Adrenal gland (tissue), 9 donors: ENCODE measurements at regions not wholly inside any gene's neighbourhood (a gene's known extent, or its start where the extent isn't known, plus 50 kb on each side); places are given as distances from the start of the nearest gene placed in this dataset.

Experiments used
- DNase-seq, 7 donors: peaks; one replicate each; pipeline ENCODE4 v3.0.0-alpha.2; 2019 to 2020
- H3K27ac ChIP-seq, 5 donors: fragments of 200-600 bp; sonication (generic) in 4 of 5; 1 replicate in 3 of 5; 2 replicates in 2 of 5; pipeline versions ENCODE4 v1.5.1 to v1.8.0; 2016 to 2020; ENCODE audit warnings: mild to moderate bottlenecking in 1 of 5
- H3K27me3 ChIP-seq: fragments of 200-600 bp; 2 replicates; pipeline ENCODE4 v1.8.0; 2021
- H3K36me3 ChIP-seq, 2 donors: fragments of 200-600 bp; replicated peaks in 1 of 2; 1 replicate in 1 of 2; 2 replicates in 1 of 2; pipeline versions ENCODE4 v1.5.1 to v1.8.0; 2018 to 2022
- H3K4me1 ChIP-seq, 2 donors: fragments of 200-600 bp; replicated peaks in 1 of 2; 1 replicate in 1 of 2; 2 replicates in 1 of 2; pipeline versions ENCODE4 v1.5.1 to v1.8.0; 2018 to 2021
- H3K4me3 ChIP-seq, 4 donors: fragments of 200-600 bp; sonication (generic) in 3 of 4; one replicate each; pipeline ENCODE4 v1.5.1; 2016 to 2018
- H3K9me3 ChIP-seq, 3 donors: fragments of 200-600 bp; sonication (generic) in 1 of 3; replicated peaks in 1 of 3; 1 replicate in 2 of 3; 2 replicates in 1 of 3; pipeline versions ENCODE4 v1.5.1 to v1.8.0; 2016 to 2021
- CTCF ChIP-seq, 6 experiments: fragments of 450-650 bp in 4 of 6; fragments of 200-600 bp in 2 of 6; sonication (generic) in 1 of 6; IDR thresholded peaks; 1 replicate in 5 of 6; 2 replicates in 1 of 6; pipeline versions ENCODE4 v1.5.1 to v1.8.0; 2016 to 2021; ENCODE audit warnings: antibody characterized with exemption in 6 of 6, mild to moderate bottlenecking in 2 of 6, moderate library complexity in 1 of 6
- POLR2A ChIP-seq, 2 donors: fragments of 450-650 bp; IDR thresholded peaks; one replicate each; pipeline ENCODE4 v1.6.1; 2017; ENCODE audit warnings: antibody characterized with exemption in 2 of 2, mild to moderate bottlenecking in 2 of 2, moderate library complexity in 1 of 2
- WGBS, 4 donors: extraction: QIAGEN DNeasy Blood & Tissue Kit in 2 of 4; methylation state at CpG; one replicate each; pipeline versions ENCODE4 v1.1.5 to v1.1.7; 2013 to 2017; 5-methylcytosine and 5-hydroxymethylcytosine counted together
- intact Hi-C, 2 donors: fragments of 100-400 bp; cut with DNase I; formaldehyde crosslinking; loops; one replicate each; pipeline versions ENCODE4 v1.14.1 to v1.15.0; 2022 to 2023
- donor health status: healthy with polysubstance abuse.
- donor health status: Bipolar disorder and iron deficiency.
- donor health status: DM: yes; HTN: yes; CAD: no.
- donor health status: DM: no; HTN: no; CAD: no.
- donor health status: DM: no; HTN: no; CAD: no.

DNA sequence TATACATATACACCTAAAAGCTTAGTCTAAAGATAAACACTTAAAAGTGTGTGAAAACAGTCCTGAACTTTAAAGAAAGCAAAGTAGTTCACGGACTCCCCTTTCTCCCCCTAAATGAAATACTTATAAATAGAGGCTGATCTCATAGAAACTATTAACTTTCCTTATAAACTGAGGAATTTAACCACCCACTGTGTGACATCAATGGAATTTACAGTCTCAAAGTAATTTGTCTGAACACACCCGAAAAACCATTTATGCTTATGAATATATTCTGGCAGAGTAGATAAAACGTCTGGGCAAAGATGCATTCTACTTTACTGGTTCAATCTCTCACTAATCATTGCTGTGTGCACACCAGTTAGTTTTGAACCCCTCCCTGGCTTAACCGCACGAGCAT, 181.8 kb upstream of the DGKB start:
- H3K27me3 ChIP-seq, result no peaks in the 10 kb centered on the region
- H3K4me3 ChIP-seq, result no peak overlapping the region
- intact Hi-C loops, result no loop called here
- no peaks in the 10 kb centered on the region for H3K4me1 ChIP-seq
- no peaks in the 10 kb centered on the region for H3K36me3 ChIP-seq
- WGBS, 4 donors, result 65 to 66% (median 66%) methylated on average over 5 of the region's 5 CpGs
- TF ChIP-seq CTCF (IDR thresholded peaks at IDR 0.05) (no peak), POLR2A (IDR thresholded peaks at IDR 0.05) (no peak)
- DNase-seq, result no peak
- no peak overlapping the region for H3K27ac ChIP-seq
- no peaks in the 10 kb centered on the region for H3K9me3 ChIP-seq

DNA sequence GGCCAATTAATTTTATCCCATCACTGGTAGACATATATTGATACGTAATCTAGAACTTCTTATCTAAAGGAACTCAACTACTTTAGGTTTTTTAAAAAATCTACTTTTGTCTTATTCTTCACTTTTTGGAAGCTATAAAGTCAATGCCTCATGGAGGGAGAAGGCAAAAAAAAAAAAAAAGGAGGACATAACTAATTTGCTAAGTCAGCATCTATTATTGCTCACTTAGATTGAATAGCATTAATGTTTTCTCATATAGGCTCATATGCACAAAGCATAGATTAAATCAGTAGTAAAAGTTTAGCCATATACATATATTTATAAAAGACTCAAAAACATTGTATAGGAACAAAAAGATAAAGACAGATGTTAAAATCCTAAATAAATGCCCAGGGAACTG, 179.3 kb upstream of the DGKB start:
- no peaks in the 10 kb centered on the region for H3K36me3 ChIP-seq
- H3K9me3 ChIP-seq, result no peaks in the 10 kb centered on the region
- TF ChIP-seq POLR2A (IDR thresholded peaks at IDR 0.05) (no peak), CTCF (IDR thresholded peaks at IDR 0.05) (no peak)
- H3K4me3 ChIP-seq, result no peak overlapping the region
- no peaks in the 10 kb centered on the region for H3K4me1 ChIP-seq
- no peak overlapping the region for H3K27ac ChIP-seq
- 90 to 96% (median 91%) methylated on average over 1 of the region's 1 CpG for WGBS, 4 donors
- intact Hi-C loops, result no loop called here
- H3K27me3 ChIP-seq, result no peaks in the 10 kb centered on the region
- no peak for DNase-seq

- 66 to 78% (median 71%) methylated on average over 5 of the region's 5 CpGs for WGBS, 4 donors
- intact Hi-C loops, result no loop called here
- no peak for DNase-seq
Measured at GRCh38 chr7:15073301-15073700, 170.8 kb upstream of the DGKB start.

DNA sequence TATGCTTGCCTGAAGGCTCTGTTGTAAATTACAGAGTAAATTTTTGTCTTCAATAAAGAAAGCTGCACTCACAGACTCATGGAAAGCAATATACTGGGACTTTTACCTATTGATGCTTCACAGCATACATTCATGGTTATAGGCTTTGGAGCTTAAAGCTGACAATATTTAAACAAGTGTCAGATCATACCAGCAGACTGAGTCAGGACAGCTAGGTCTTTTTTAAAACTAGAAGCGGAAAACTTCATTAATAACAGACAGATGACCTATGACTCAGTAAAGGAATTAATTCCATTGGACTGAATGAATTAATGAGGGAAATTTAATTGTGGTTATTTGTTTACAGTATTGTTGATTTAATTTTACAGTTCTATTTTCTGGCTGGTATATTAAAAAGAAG, 165.8 kb upstream of the DGKB start:
- intact Hi-C loops, result no loop called here
- Histone ChIP-seq H3K4me1 (no peaks in the 10 kb centered on the region), H3K27me3 (no peaks in the 10 kb centered on the region), H3K9me3 (no peaks in the 10 kb centered on the region), H3K36me3 (no peaks in the 10 kb centered on the region), H3K4me3 (no peak overlapping the region), H3K27ac (no peak overlapping the region)
- WGBS, 4 donors, result 70 to 86% (median 73%) methylated on average over 1 of the region's 1 CpG
- TF ChIP-seq CTCF (IDR thresholded peaks at IDR 0.05), result no peak
- no peak for TF ChIP-seq POLR2A (IDR thresholded peaks at IDR 0.05)
- DNase-seq, result no peak

More at GRCh38 chr7:15073301-15073700, 170.8 kb upstream of the DGKB start:
- TF ChIP-seq POLR2A (IDR thresholded peaks at IDR 0.05) (no peak), CTCF (IDR thresholded peaks at IDR 0.05) (no peak)
- no peaks in the 10 kb centered on the region for H3K9me3 ChIP-seq
- no peaks in the 10 kb centered on the region for H3K4me1 ChIP-seq
- H3K4me3 ChIP-seq, result no peak overlapping the region
- no peaks in the 10 kb centered on the region for H3K36me3 ChIP-seq
- no peak overlapping the region for H3K27ac ChIP-seq
- H3K27me3 ChIP-seq, result no peaks in the 10 kb centered on the region
